ENCODE measurements at regions not wholly inside any gene's neighbourhood (a gene's known extent, or its start where the extent isn't known, plus 50 kb on each side); places are given as distances from the start of the nearest gene placed in this dataset.
"Not testable (repeated sequence)": the region's sequence is repeated elsewhere in the genome, so short reads cannot be mapped to it uniquely, and the experiment has no call there.

- Histone ChIP-seq H3K4me1 (no peaks in the 10 kb centered on the region), H3K36me3 (no peaks in the 10 kb centered on the region), H3K27me3 (peaks cover 0 to 18% (median 0%) of the 10 kb centered on the region in 3 donors), H3K9me3 (peaks cover 0 to 10% (median 0%) of the 10 kb centered on the region in 4 donors), H3K4me3 (no peak overlapping the region), H3K27ac (no peak overlapping the region)
- DNase-seq: no peak
- WGBS, 5 donors: 57 to 73% (median 66%) methylated on average over 5 of the region's 5 CpGs
- intact Hi-C loops (cut with DNase I; ENCODE audit: low total_unique reads): no loop called here
- TF ChIP-seq POLR2AphosphoS5 (IDR thresholded peaks at IDR 0.05) (no peak), CTCF (IDR thresholded peaks at IDR 0.05) (no peak), POLR2A (IDR thresholded peaks at IDR 0.05) (no peak), EP300 (IDR thresholded peaks at IDR 0.05) (no peak)
These were observed 425.0 kb downstream of the TMEM121 start for GRCh38 chr14:105951399-105951798.

- Histone ChIP-seq H3K27ac (no peak overlapping the region), H3K27me3 (peaks cover 0 to 18% (median 0%) of the 10 kb centered on the region in 3 donors), H3K9me3 (peaks cover 0 to 10% (median 2%) of the 10 kb centered on the region in 4 donors), H3K4me1 (no peaks in the 10 kb centered on the region), H3K36me3 (no peaks in the 10 kb centered on the region), H3K4me3 (no peak overlapping the region)
- intact Hi-C loops (cut with DNase I; ENCODE audit: low total_unique reads): no loop called here
- 74 to 82% (median 80%) methylated on average over 5 of the region's 5 CpGs for WGBS, 5 donors
- DNase-seq: no peak
- TF ChIP-seq EP300 (IDR thresholded peaks at IDR 0.05) (no peak), POLR2AphosphoS5 (IDR thresholded peaks at IDR 0.05) (no peak), POLR2A (IDR thresholded peaks at IDR 0.05) (no peak), CTCF (IDR thresholded peaks at IDR 0.05) (no peak)
These were observed 425.8 kb downstream of the TMEM121 start for GRCh38 chr14:105952222-105952621.

GRCh38 chr14:105952826-105953225 lies 426.4 kb downstream of the TMEM121 start:
- H3K9me3 ChIP-seq: peaks cover 0 to 10% (median 4%) of the 10 kb centered on the region in 4 donors
- DNase-seq: no peak
- no peak for TF ChIP-seq POLR2AphosphoS5 (IDR thresholded peaks at IDR 0.05)
- no peak for TF ChIP-seq CTCF (IDR thresholded peaks at IDR 0.05)
- TF ChIP-seq EP300 (IDR thresholded peaks at IDR 0.05): no peak
- TF ChIP-seq POLR2A (IDR thresholded peaks at IDR 0.05): no peak
- no peaks in the 10 kb centered on the region for H3K4me1 ChIP-seq
- no peak overlapping the region for H3K4me3 ChIP-seq
- H3K27me3 ChIP-seq: peaks cover 0 to 13% (median 0%) of the 10 kb centered on the region in 3 donors
- 13 to 91% (median 47%) methylated on average over 1 of the region's 1 CpG for WGBS, 5 donors
- intact Hi-C loops (cut with DNase I; ENCODE audit: low total_unique reads): no loop called here
- H3K36me3 ChIP-seq: no peaks in the 10 kb centered on the region
- H3K27ac ChIP-seq: no peak overlapping the region

- Histone ChIP-seq H3K9me3 (peaks cover 0 to 22% (median 14%) of the 10 kb centered on the region in 4 donors), H3K27me3 (peaks cover 0 to 18% (median 0%) of the 10 kb centered on the region in 3 donors)
- H3K4me3 ChIP-seq; H3K27ac ChIP-seq; H3K36me3 ChIP-seq; H3K4me1 ChIP-seq; intact Hi-C loops (cut with DNase I; ENCODE audit: low total_unique reads); DNase-seq: not testable (repeated sequence)
- WGBS, 5 donors: 79 to 93% (median 88%) methylated on average over 5 to 6 of the region's 6 CpGs
These were observed 435.2 kb downstream of the TMEM121 start for GRCh38 chr14:105961625-105962024.

GRCh38 chr14:105962532-105962931 lies 436.1 kb downstream of the TMEM121 start:
- H3K9me3 ChIP-seq: peaks cover 0 to 18% (median 12%) of the 10 kb centered on the region in 4 donors
- no peaks in the 10 kb centered on the region for H3K4me1 ChIP-seq
- TF ChIP-seq POLR2AphosphoS5 (IDR thresholded peaks at IDR 0.05): no peak
- no peak for TF ChIP-seq POLR2A (IDR thresholded peaks at IDR 0.05)
- TF ChIP-seq CTCF (IDR thresholded peaks at IDR 0.05): no peak
- no peak for TF ChIP-seq EP300 (IDR thresholded peaks at IDR 0.05)
- H3K4me3 ChIP-seq: no peak overlapping the region
- no peak for DNase-seq
- peaks cover 0 to 18% (median 0%) of the 10 kb centered on the region in 3 donors for H3K27me3 ChIP-seq
- H3K36me3 ChIP-seq: no peaks in the 10 kb centered on the region
- intact Hi-C loops (cut with DNase I; ENCODE audit: low total_unique reads): no loop called here
- 71 to 90% (median 81%) methylated on average over 3 of the region's 3 CpGs for WGBS, 5 donors
- H3K27ac ChIP-seq: no peak overlapping the region

Measured in stomach (tissue), 8 donors.